ENCODE measurements at regions not wholly inside any gene's neighbourhood (a gene's known extent, or its start where the extent isn't known, plus 50 kb on each side); places are given as distances from the start of the nearest gene placed in this dataset.

GRCh38 chr2:235139956-235140800 lies 188.4 kb downstream of the SH3BP4 start:
- Histone ChIP-seq H3K36me3 (no peaks in the 10 kb centered on the region), H3K27me3 (peaks cover 0 to 12% (median 0%) of the 10 kb centered on the region in 4 donors), H3K4me3 (no peak overlapping the region), H3K27ac (no peak overlapping the region), H3K9me3 (no peaks in the 10 kb centered on the region), H3K4me1 (no peaks in the 10 kb centered on the region)
- DNase-seq, result no peak
- intact Hi-C loops (cut with DNase I), result loop anchor here (5.0 to 10.0 kb wide), 3 partner anchors 135 to 605 kb away; no protein-coding TSS in a partner anchor
- TF ChIP-seq POLR2A (IDR thresholded peaks at IDR 0.05) (no peak), CTCF (IDR thresholded peaks at IDR 0.05) (no peak)
- WGBS, 2 donors, result 79 to 92% methylated on average over 18 to 19 of the region's 19 CpGs

GRCh38 chr2:235140801-235141081 lies 188.9 kb downstream of the SH3BP4 start:
- intact Hi-C loops (cut with DNase I), result loop anchor here (10.0 kb wide), 1 partner anchor 134 kb away; no protein-coding TSS in a partner anchor
- peaks cover 0 to 12% (median 0%) of the 10 kb centered on the region in 4 donors for H3K27me3 ChIP-seq
- no peak overlapping the region for H3K4me3 ChIP-seq
- no peaks in the 10 kb centered on the region for H3K4me1 ChIP-seq
- TF ChIP-seq POLR2A (IDR thresholded peaks at IDR 0.05) (no peak), CTCF (IDR thresholded peaks at IDR 0.05) (no peak)
- H3K9me3 ChIP-seq, result no peaks in the 10 kb centered on the region
- no peak overlapping the region for H3K27ac ChIP-seq
- no peak for DNase-seq
- WGBS, 2 donors, result 95 to 100% methylated on average over 2 of the region's 5 CpGs
- no peaks in the 10 kb centered on the region for H3K36me3 ChIP-seq

- intact Hi-C loops (cut with DNase I), result loop anchor here (10.0 kb wide), 1 partner anchor 133 kb away; no protein-coding TSS in a partner anchor
- peaks cover 0 to 12% (median 0%) of the 10 kb centered on the region in 4 donors for H3K27me3 ChIP-seq
- no peaks in the 10 kb centered on the region for H3K36me3 ChIP-seq
- DNase-seq, result no peak
- H3K4me3 ChIP-seq, result no peak overlapping the region
- H3K4me1 ChIP-seq, result no peaks in the 10 kb centered on the region
- H3K27ac ChIP-seq, result no peak overlapping the region
- TF ChIP-seq POLR2A (IDR thresholded peaks at IDR 0.05), result no peak
- TF ChIP-seq CTCF (IDR thresholded peaks at IDR 0.05), result no peak
- H3K9me3 ChIP-seq, result no peaks in the 10 kb centered on the region
- WGBS, 2 donors, result 76 to 88% methylated on average over 10 to 12 of the region's 12 CpGs
Observed at GRCh38 chr2:235141411-235142128, 189.8 kb downstream of the SH3BP4 start.

- Histone ChIP-seq H3K9me3 (no peaks in the 10 kb centered on the region), H3K4me3 (no peak overlapping the region), H3K27ac (no peak overlapping the region), H3K4me1 (no peaks in the 10 kb centered on the region), H3K36me3 (no peaks in the 10 kb centered on the region), H3K27me3 (peaks cover 0 to 17% (median 0%) of the 10 kb centered on the region in 4 donors)
- no peak for TF ChIP-seq POLR2A (IDR thresholded peaks at IDR 0.05)
- TF ChIP-seq CTCF (IDR thresholded peaks at IDR 0.05), result no peak
- intact Hi-C loops (cut with DNase I), result loop anchor here (10.0 kb wide), 1 partner anchor 132 kb away; no protein-coding TSS in a partner anchor
- no peak for DNase-seq
- WGBS, 2 donors, result 32 to 34% methylated on average over 4 of the region's 4 CpGs
Observed at GRCh38 chr2:235142601-235143000, 190.8 kb downstream of the SH3BP4 start.

- intact Hi-C loops (cut with DNase I), result loop anchor here (10.0 kb wide), 1 partner anchor 131 kb away; no protein-coding TSS in a partner anchor
- no peak for DNase-seq
- TF ChIP-seq POLR2A (IDR thresholded peaks at IDR 0.05), result no peak
- TF ChIP-seq CTCF (IDR thresholded peaks at IDR 0.05), result no peak
Observed at GRCh38 chr2:235143789-235144188, 192.0 kb downstream of the SH3BP4 start.

More at GRCh38 chr2:235143789-235144188, 192.0 kb downstream of the SH3BP4 start:
- Histone ChIP-seq H3K36me3 (no peaks in the 10 kb centered on the region), H3K27me3 (peaks cover 0 to 21% (median 0%) of the 10 kb centered on the region in 4 donors), H3K9me3 (no peaks in the 10 kb centered on the region), H3K4me3 (no peak overlapping the region), H3K4me1 (no peaks in the 10 kb centered on the region), H3K27ac (no peak overlapping the region)
- 36 to 59% methylated on average over 1 to 2 of the region's 2 CpGs for WGBS, 2 donors
